CD14-positive monocyte (primary cell): ENCODE measurements at regions not wholly inside any gene's neighbourhood (a gene's known extent, or its start where the extent isn't known, plus 50 kb on each side); places are given as distances from the start of the nearest gene placed in this dataset.
"Not testable (repeated sequence)": the region's sequence is repeated elsewhere in the genome, so short reads cannot be mapped to it uniquely, and the experiment has no call there.

Experiments used
- DNase-seq, 3 donors: peaks; one replicate each; pipeline ENCODE4 v3.0.0-alpha.2; 2011 to 2022
- H2AFZ ChIP-seq: 2 replicates; pipeline ENCODE4 v1.6.0; 2012; ENCODE audit warnings: mild to moderate bottlenecking, low read depth, low read length, inconsistent platforms; ENCODE audit not compliant: insufficient read depth, poor library complexity, severe bottlenecking
- H3K27ac ChIP-seq, 2 donors: 1 replicate in 1 of 2; 2 replicates in 1 of 2; pipeline ENCODE4 v1.5.1; 2012 to 2013; ENCODE audit warnings: low read length in 2 of 2, control low read depth in 1 of 2, inconsistent platforms in 1 of 2, low read depth in 1 of 2, mild to moderate bottlenecking in 1 of 2
- H3K27me3 ChIP-seq, 2 donors: one replicate each; pipeline versions ENCODE4 v1.6.0 to v1.6.1; 2011 to 2013; ENCODE audit warnings: low read length in 2 of 2; ENCODE audit not compliant: control insufficient read depth in 2 of 2, insufficient read depth in 2 of 2
- H3K36me3 ChIP-seq, 2 donors: replicated peaks in 1 of 2; 1 replicate in 1 of 2; 2 replicates in 1 of 2; pipeline versions ENCODE4 v1.5.1 to v1.6.1; 2012 to 2013; ENCODE audit warnings: low read length in 2 of 2, control low read depth in 1 of 2, inconsistent platforms in 1 of 2, mild to moderate bottlenecking in 1 of 2; ENCODE audit not compliant: insufficient read depth in 2 of 2, control insufficient read depth in 1 of 2
- H3K4me1 ChIP-seq, 2 donors: 1 replicate in 1 of 2; 2 replicates in 1 of 2; pipeline versions ENCODE4 v1.5.1 to v1.6.1; 2012 to 2013; ENCODE audit warnings: low read length in 2 of 2, control low read depth in 1 of 2, inconsistent platforms in 1 of 2, mild to moderate bottlenecking in 1 of 2, moderate library complexity in 1 of 2; ENCODE audit not compliant: insufficient read depth in 2 of 2, control insufficient read depth in 1 of 2
- H3K4me2 ChIP-seq: replicated peaks from 2 replicates; pipeline ENCODE3; 2012; ENCODE audit warnings: low read length, moderate library complexity, mild to moderate bottlenecking; ENCODE audit not compliant: poor library complexity, severe bottlenecking; ENCODE audit errors: extremely low read depth
- H3K4me3 ChIP-seq, 3 experiments: fragments of 200-600 bp in 1 of 3; sonication (generic) in 1 of 3; replicated peaks in 1 of 3; 1 replicate in 2 of 3; 2 replicates in 1 of 3; pipeline ENCODE4 v1.5.1; 2011 to 2013; ENCODE audit warnings: low read length in 3 of 3, mild to moderate bottlenecking in 3 of 3, control low read depth in 2 of 3, low read depth in 2 of 3, inconsistent platforms in 1 of 3, moderate library complexity in 1 of 3
- H3K79me2 ChIP-seq: 2 replicates; pipeline ENCODE4 v1.6.0; 2012; ENCODE audit warnings: mild to moderate bottlenecking, control low read depth, inconsistent platforms, low read length, moderate library complexity; ENCODE audit not compliant: insufficient read depth
- H3K9ac ChIP-seq: 2 replicates; pipeline ENCODE4 v1.6.0; 2017; ENCODE audit warnings: low read length, mild to moderate bottlenecking; ENCODE audit not compliant: insufficient read depth, poor library complexity, severe bottlenecking
- H3K9me3 ChIP-seq, 2 donors: replicated peaks in 1 of 2; 1 replicate in 1 of 2; 2 replicates in 1 of 2; pipeline versions ENCODE4 v1.5.1 to v1.6.1; 2012 to 2013; ENCODE audit warnings: low read length in 2 of 2, control low read depth in 1 of 2; ENCODE audit not compliant: control insufficient read depth in 1 of 2, insufficient read depth in 1 of 2
- H4K20me1 ChIP-seq: 2 replicates; pipeline ENCODE4 v1.6.0; 2012; ENCODE audit warnings: mild to moderate bottlenecking, low read length, control low read depth, moderate library complexity; ENCODE audit not compliant: insufficient read depth
- H3K27ac Mint-ChIP-seq, 7 donors: one replicate each; pipeline ENCODE4 v1.8.0; 2020; ENCODE audit warnings: mild to moderate bottlenecking in 7 of 7, mixed read lengths in 7 of 7, moderate library complexity in 6 of 7, inconsistent platforms in 2 of 7
- H3K27me3 Mint-ChIP-seq, 3 donors: one replicate each; pipeline ENCODE4 v1.8.0; 2021 to 2022; ENCODE audit warnings: low read depth in 3 of 3, mild to moderate bottlenecking in 3 of 3, mixed read lengths in 3 of 3, moderate library complexity in 3 of 3, inconsistent platforms in 1 of 3
- H3K36me3 Mint-ChIP-seq, 2 donors: one replicate each; pipeline ENCODE4 v1.8.0; 2020; ENCODE audit warnings: mixed read lengths in 2 of 2, inconsistent platforms in 1 of 2, mild to moderate bottlenecking in 1 of 2
- H3K4me1 Mint-ChIP-seq: one replicate; pipeline ENCODE4 v1.8.0; 2020; ENCODE audit warnings: mild to moderate bottlenecking, mixed read lengths
- H3K4me3 Mint-ChIP-seq, 2 donors: one replicate each; pipeline ENCODE4 v1.8.0; 2020; ENCODE audit warnings: mild to moderate bottlenecking in 2 of 2, mixed read lengths in 2 of 2, moderate library complexity in 1 of 2
- H3K9me3 Mint-ChIP-seq, 7 donors: one replicate each; pipeline ENCODE4 v1.8.0; 2020 to 2022; ENCODE audit warnings: mixed read lengths in 7 of 7, mild to moderate bottlenecking in 6 of 7, moderate library complexity in 6 of 7, inconsistent platforms in 2 of 7
- WGBS: methylation state at CpG from one replicate; pipeline ENCODE4 v1.1.5; 2013; ENCODE audit warnings: missing lambda C conversion rate; ENCODE audit not compliant: insufficient coverage; 5-methylcytosine and 5-hydroxymethylcytosine counted together
- intact Hi-C, 2 donors: fragments of 100-400 bp; cut with micrococcal nuclease; formaldehyde crosslinking; loops; one replicate each; pipeline versions ENCODE4 v1.15.0 to v1.15.1; 2023

DNA sequence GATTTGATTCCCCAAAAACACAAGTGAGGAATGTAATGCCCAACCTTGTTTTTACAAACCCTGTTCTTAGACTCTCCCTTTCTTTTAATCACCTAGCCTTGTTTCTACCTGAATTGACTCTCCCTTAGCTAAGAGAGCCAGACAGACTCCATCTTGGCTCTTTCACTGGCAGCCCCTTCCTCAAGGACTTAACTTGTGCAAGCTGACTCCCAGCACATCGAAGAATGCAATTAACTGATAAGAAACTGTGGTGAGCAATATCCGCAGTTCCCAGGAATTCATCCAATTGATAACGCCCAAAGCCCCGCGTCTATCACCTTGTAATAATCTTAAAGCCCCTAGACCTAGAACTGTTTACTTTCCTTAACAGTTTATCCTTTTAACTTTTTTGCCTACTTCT lies 120.2 kb upstream of the DEFB108B start:
- H3K27me3 Mint-ChIP-seq, H3K27ac ChIP-seq, H3K27ac Mint-ChIP-seq, H2AFZ ChIP-seq, H3K4me1 ChIP-seq, H3K9ac ChIP-seq, H3K4me3 ChIP-seq, H3K79me2 ChIP-seq, H3K4me1 Mint-ChIP-seq, H3K27me3 ChIP-seq, H4K20me1 ChIP-seq, intact Hi-C loops, DNase-seq, H3K36me3 Mint-ChIP-seq, H3K9me3 Mint-ChIP-seq, H3K4me2 ChIP-seq, H3K36me3 ChIP-seq, H3K4me3 Mint-ChIP-seq, H3K9me3 ChIP-seq: not testable (repeated sequence)
- no CpG with 5 or more reads among the region's 5 CpGs for WGBS

DNA sequence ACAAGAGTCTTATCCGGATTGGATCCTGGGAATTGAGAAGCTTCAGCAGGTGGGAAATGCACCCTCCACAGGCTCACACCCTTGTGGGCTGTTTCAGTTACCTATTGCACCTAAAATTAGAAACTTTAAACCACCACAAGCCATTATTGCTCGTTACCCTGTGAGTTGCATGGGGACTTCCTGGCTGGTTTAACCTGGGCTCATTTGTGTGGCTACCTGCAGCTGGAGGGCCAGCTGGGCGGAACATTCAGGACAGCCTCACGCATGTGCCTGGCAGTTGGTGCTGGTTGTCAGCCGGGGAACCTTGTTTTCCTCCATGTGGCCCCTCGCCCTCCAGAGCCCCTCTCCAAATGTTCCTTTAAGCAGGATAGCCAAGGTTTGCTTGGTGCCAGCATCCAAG lies 118.5 kb upstream of the DEFB108B start:
- H3K4me2 ChIP-seq, H3K36me3 ChIP-seq, H3K9me3 Mint-ChIP-seq, H3K79me2 ChIP-seq, H3K27ac Mint-ChIP-seq, H3K27me3 ChIP-seq, H3K9ac ChIP-seq, H3K27ac ChIP-seq, H2AFZ ChIP-seq, DNase-seq, H3K4me1 ChIP-seq, H4K20me1 ChIP-seq, H3K9me3 ChIP-seq, H3K36me3 Mint-ChIP-seq, H3K4me1 Mint-ChIP-seq, H3K4me3 Mint-ChIP-seq, intact Hi-C loops, H3K4me3 ChIP-seq, H3K27me3 Mint-ChIP-seq: not testable (repeated sequence)
- 86% methylated on average over 4 of the region's 6 CpGs for WGBS

DNA sequence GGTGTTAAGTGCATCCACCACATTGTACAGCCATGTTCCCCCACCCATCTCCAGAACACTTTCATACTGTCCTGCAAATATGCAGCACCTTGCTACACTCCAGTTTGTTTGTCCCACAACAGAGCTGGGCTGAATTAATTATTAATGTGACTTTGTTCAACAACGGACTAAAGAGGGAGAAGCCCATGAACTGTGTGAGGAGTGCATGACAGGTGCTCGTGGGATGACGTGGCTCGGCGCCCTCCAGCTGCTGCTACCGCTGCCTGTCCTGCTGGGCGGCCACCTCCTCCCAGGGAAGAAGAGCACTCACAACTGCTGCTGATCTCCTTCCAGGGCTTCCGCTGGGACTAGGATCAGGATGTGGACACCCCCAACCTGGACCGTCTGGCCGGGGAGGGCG lies 111.2 kb upstream of the DEFB108B start:
- H2AFZ ChIP-seq, H3K27me3 ChIP-seq, H3K9ac ChIP-seq, H3K27ac Mint-ChIP-seq, H3K36me3 Mint-ChIP-seq, H4K20me1 ChIP-seq, intact Hi-C loops, H3K9me3 ChIP-seq, H3K79me2 ChIP-seq, H3K4me1 ChIP-seq, H3K4me3 Mint-ChIP-seq, H3K4me1 Mint-ChIP-seq, H3K27ac ChIP-seq, DNase-seq, H3K4me2 ChIP-seq, H3K4me3 ChIP-seq, H3K9me3 Mint-ChIP-seq, H3K36me3 ChIP-seq: not testable (repeated sequence)
- peaks cover 4 to 13% (median 8%) of the 10 kb centered on the region in 3 donors for H3K27me3 Mint-ChIP-seq
- no CpG with 5 or more reads among the region's 11 CpGs for WGBS

DNA sequence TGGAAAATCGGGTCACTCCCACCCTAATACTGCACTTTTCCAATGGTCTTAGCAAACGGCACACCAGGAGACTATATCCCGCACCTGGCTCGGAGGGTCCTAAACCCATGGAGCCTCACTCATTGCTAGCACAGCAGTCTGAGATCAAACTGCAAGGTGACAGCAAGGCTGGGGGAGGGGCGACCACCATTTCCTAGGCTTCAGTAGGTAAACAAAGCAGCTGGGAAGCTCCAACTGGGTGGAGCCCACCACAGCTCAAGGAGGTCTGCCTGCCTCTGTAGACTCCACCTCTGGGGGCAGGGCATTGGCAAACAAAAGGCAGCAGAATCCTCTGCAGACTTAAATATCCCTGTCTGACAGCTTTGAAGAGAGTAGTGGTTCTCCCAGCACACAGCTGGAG lies 109.0 kb upstream of the DEFB108B start:
- H3K4me2 ChIP-seq, H3K79me2 ChIP-seq, H3K27ac Mint-ChIP-seq, H3K36me3 ChIP-seq, DNase-seq, H3K9me3 ChIP-seq, H3K4me3 Mint-ChIP-seq, H4K20me1 ChIP-seq, intact Hi-C loops, H3K27ac ChIP-seq, H3K27me3 ChIP-seq, H3K9me3 Mint-ChIP-seq, H3K36me3 Mint-ChIP-seq, H3K4me3 ChIP-seq, H3K4me1 ChIP-seq, H3K4me1 Mint-ChIP-seq, H3K9ac ChIP-seq, H2AFZ ChIP-seq: not testable (repeated sequence)
- peaks cover 5 to 13% (median 8%) of the 10 kb centered on the region in 3 donors for H3K27me3 Mint-ChIP-seq
- WGBS: 100% methylated on average over 1 of the region's 5 CpGs
